ENCODE measurements at regions not wholly inside any gene's neighbourhood (a gene's known extent, or its start where the extent isn't known, plus 50 kb on each side); places are given as distances from the start of the nearest gene placed in this dataset.
A peak's percentile ranks its signal among the peaks of the same experiment; 100 is the strongest.

DNA sequence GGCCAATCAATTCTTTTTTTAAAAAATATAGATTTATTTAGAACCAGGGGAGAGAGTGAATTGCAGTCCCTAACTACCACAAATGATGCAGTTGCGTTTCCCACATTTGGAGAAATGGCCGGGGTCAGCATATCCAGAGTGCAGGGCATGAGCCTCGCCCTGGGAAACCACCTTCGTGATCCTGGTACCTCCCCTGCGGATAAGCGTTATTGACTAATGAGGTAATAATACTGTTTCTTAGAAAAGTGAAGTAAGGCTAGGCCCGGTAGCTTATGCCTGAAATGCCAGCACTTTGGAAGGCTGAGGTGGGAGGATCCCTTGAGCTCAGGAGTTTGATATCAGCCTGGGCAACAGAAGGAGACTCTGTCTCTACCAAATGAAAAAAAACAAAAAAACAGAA, 111.5 kb upstream of the SLC45A1 start:
- Mint-ChIP-seq H3K27ac (no peak overlapping the region), H3K4me1 (ENCODE audit: low read depth in 2 of 2) (peaks cover 0 to 6% of the 10 kb centered on the region in 2 donors)

DNA sequence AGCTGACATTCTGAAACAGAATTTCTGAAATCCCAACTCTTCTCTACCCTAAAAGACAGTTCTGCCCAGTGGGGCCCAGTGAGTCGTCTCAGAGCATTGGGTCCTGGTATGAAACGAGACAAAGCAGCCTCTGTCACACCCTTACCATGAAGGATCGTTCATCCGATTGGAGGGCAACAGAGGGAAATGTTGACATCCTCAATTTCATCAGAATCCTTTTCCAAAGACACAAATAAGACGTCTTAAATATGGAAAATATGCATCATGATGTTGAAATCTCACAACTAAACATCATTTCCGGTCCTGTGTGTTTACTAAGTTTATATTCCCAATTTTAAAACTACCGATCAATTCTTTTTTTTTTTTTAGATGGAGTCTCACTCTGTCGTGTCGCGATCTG, 112.1 kb upstream of the SLC45A1 start:
- peaks cover 0 to 6% of the 10 kb centered on the region in 2 donors for H3K4me1 Mint-ChIP-seq (ENCODE audit: low read depth in 2 of 2)
- peak overlapping the region in 1 of 2 donors; percentile 10 for H3K27ac Mint-ChIP-seq
- DNase-seq (no peak), ATAC-seq (replicated peaks) (no peak)
- H3K4me3 Mint-ChIP-seq: no peak overlapping the region
- H3K36me3 Mint-ChIP-seq (ENCODE audit: insufficient read depth): no peaks in the 10 kb centered on the region
- H3K27me3 Mint-ChIP-seq: peaks cover 7 to 21% of the 10 kb centered on the region in 2 donors
- no peaks in the 10 kb centered on the region for H3K9me3 Mint-ChIP-seq

More for the DNA sequence above, 111.5 kb upstream of the SLC45A1 start:
- Mint-ChIP-seq H3K36me3 (ENCODE audit: insufficient read depth) (no peaks in the 10 kb centered on the region), H3K4me3 (no peak overlapping the region), H3K27me3 (peaks cover 8 to 28% of the 10 kb centered on the region in 2 donors), H3K9me3 (no peaks in the 10 kb centered on the region)
- DNase-seq (no peak), ATAC-seq (replicated peaks) (no peak)

GRCh38 chr1:8204826-8205225, 113.1 kb upstream of the SLC45A1 start:
- H3K9me3 Mint-ChIP-seq: no peaks in the 10 kb centered on the region
- no peaks in the 10 kb centered on the region for H3K36me3 Mint-ChIP-seq (ENCODE audit: insufficient read depth)
- no peak overlapping the region for H3K4me3 Mint-ChIP-seq
- DNase-seq (no peak), ATAC-seq (replicated peaks) (no peak)
- H3K27ac Mint-ChIP-seq: no peak overlapping the region
- peaks cover 0 to 13% of the 10 kb centered on the region in 2 donors for H3K27me3 Mint-ChIP-seq
- peaks cover 0 to 6% of the 10 kb centered on the region in 2 donors for H3K4me1 Mint-ChIP-seq (ENCODE audit: low read depth in 2 of 2)

GRCh38 chr1:8203551-8203950, 114.4 kb upstream of the SLC45A1 start:
- Mint-ChIP-seq H3K27ac (no peak overlapping the region), H3K4me3 (no peak overlapping the region), H3K9me3 (no peaks in the 10 kb centered on the region), H3K27me3 (peaks cover 0 to 12% of the 10 kb centered on the region in 2 donors), H3K4me1 (ENCODE audit: low read depth in 2 of 2) (peaks cover 0 to 9% of the 10 kb centered on the region in 2 donors), H3K36me3 (ENCODE audit: insufficient read depth) (no peaks in the 10 kb centered on the region)
- no peak for DNase-seq
- ATAC-seq (replicated peaks): no peak

- ATAC-seq (replicated peaks): no peak
- peaks cover 0 to 17% of the 10 kb centered on the region in 2 donors for H3K27me3 Mint-ChIP-seq
- H3K27ac Mint-ChIP-seq: no peak overlapping the region
- peaks cover 1 to 10% of the 10 kb centered on the region in 2 donors for H3K4me1 Mint-ChIP-seq (ENCODE audit: low read depth in 2 of 2)
- no peak for DNase-seq
- H3K9me3 Mint-ChIP-seq: no peaks in the 10 kb centered on the region
- H3K4me3 Mint-ChIP-seq: no peak overlapping the region
- H3K36me3 Mint-ChIP-seq (ENCODE audit: insufficient read depth): no peaks in the 10 kb centered on the region
Observed at GRCh38 chr1:8203056-8203455, 114.9 kb upstream of the SLC45A1 start.

DNA sequence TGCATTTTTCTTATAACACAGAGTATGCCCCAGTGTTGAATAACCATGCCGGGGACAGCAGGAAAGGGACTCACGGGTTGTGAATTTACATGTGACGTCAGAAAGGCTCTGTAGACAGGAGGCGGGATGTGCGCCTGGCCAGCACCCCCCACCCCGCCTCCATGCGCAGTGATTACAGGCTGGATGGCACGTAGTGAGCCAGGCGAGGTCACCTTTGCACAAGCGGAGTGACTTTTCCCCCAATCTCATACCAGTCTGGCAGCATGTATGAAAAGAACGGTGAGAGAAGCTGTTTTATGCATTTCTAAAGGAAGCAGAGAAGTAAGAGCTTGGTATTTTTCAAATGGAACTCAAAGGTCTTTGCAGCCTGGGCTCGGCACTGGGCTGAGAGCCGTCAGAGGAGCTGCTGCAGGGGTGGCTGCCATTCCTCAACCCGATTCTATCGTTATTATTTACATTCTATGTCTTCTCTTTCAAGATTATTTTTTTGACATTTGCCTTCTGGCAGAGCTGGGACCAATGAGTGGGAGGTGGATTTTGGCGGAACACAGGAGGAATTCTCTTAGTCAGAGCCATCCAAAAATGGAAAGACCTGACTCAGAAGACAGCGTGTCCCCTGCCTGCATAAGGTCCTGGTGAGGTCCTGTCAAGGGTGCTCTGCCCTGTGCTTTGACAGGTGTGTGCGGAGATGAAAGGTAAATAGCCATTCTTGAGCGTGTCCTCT, 115.6 kb upstream of the SLC45A1 start:
- Mint-ChIP-seq H3K4me1 (ENCODE audit: low read depth in 2 of 2) (peaks cover 6 to 15% of the 10 kb centered on the region in 2 donors), H3K27me3 (peaks cover 0 to 22% of the 10 kb centered on the region in 2 donors), H3K27ac (peak overlapping the region in 1 of 2 donors; percentile 29), H3K36me3 (ENCODE audit: insufficient read depth) (no peaks in the 10 kb centered on the region), H3K9me3 (no peaks in the 10 kb centered on the region), H3K4me3 (no peak overlapping the region)
- DNase-seq: no peak
- ATAC-seq (replicated peaks): no peak

GRCh38 chr1:8201331-8201861, 116.5 kb upstream of the SLC45A1 start:
- Mint-ChIP-seq H3K27ac (no peak overlapping the region), H3K36me3 (ENCODE audit: insufficient read depth) (no peaks in the 10 kb centered on the region), H3K4me1 (ENCODE audit: low read depth in 2 of 2) (peaks cover 6 to 15% of the 10 kb centered on the region in 2 donors), H3K9me3 (no peaks in the 10 kb centered on the region), H3K27me3 (peaks cover 0 to 22% of the 10 kb centered on the region in 2 donors), H3K4me3 (no peak overlapping the region)
- DNase-seq (no peak), ATAC-seq (replicated peaks) (no peak)

DNA sequence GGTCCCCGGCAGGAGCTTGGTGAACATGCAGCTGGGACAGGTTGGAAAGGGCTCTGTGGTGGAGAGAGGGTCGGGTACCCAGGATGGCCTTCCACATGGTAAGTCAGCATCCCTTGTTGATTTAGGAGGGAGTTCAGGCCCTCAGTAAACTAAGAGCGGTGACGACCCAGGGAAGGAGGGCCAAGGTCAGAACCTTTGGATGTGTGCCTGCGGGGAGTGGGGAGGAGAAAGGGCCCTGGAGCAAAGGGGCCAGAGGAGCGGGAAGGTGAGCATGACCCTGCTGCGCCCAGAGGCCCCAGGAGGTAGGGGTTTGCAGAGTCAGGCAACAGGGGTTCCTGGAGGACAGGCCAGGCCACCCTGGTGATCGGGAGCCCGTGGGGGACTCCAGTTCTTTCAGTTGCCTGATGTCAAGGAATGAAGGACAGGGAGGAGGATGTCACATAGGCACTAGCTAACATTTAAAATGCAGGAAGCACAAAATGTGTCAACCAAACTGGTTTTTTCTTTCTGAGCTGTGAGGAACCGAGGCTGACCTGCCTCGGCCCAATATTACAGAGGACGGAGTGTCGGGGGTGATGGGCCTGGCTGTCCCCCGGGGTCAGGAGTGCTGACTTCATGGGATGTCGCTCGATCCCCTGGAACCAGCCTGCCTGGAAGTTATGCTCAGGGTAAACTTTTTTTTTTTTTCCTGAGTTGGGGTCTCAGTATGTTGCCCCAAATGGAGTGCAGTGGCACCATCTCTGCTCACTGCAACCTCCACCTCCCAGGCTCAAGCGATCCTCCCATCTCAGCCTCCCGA, 117.4 kb upstream of the SLC45A1 start:
- no peaks in the 10 kb centered on the region for H3K36me3 Mint-ChIP-seq (ENCODE audit: insufficient read depth)
- peaks cover 0 to 22% of the 10 kb centered on the region in 2 donors for H3K27me3 Mint-ChIP-seq
- peaks cover 6 to 15% of the 10 kb centered on the region in 2 donors for H3K4me1 Mint-ChIP-seq (ENCODE audit: low read depth in 2 of 2)
- no peak overlapping the region for H3K27ac Mint-ChIP-seq
- H3K4me3 Mint-ChIP-seq: no peak overlapping the region
- no peak for ATAC-seq (replicated peaks)
- DNase-seq: no peak
- H3K9me3 Mint-ChIP-seq: no peaks in the 10 kb centered on the region

DNA sequence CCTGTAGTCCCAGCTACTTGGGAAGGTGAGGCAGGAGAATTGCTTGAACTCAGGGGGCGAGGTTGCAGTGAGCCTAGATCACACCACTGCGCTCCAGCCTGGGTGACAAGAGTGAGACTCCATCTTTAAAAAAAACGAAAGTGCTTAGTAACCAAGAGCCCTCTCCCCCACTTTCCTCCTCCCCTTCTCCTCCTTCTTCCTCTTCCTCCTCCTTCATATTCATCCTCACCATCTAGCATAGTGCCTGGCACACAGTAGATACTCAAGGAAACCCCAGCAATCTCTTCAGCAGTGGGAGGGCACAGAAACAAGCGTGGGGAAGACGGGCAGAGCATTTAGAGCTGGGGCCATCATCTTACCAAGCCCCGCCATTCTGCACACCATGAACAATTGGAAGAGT, 119.4 kb upstream of the SLC45A1 start:
- H3K27me3 Mint-ChIP-seq: peaks cover 0 to 31% of the 10 kb centered on the region in 2 donors
- H3K27ac Mint-ChIP-seq: no peak overlapping the region
- no peaks in the 10 kb centered on the region for H3K9me3 Mint-ChIP-seq
- H3K4me3 Mint-ChIP-seq: no peak overlapping the region
- H3K36me3 Mint-ChIP-seq (ENCODE audit: insufficient read depth): no peaks in the 10 kb centered on the region
- DNase-seq: no peak
- no peak for ATAC-seq (replicated peaks)
- peaks cover 6 to 25% of the 10 kb centered on the region in 2 donors for H3K4me1 Mint-ChIP-seq (ENCODE audit: low read depth in 2 of 2)

DNA sequence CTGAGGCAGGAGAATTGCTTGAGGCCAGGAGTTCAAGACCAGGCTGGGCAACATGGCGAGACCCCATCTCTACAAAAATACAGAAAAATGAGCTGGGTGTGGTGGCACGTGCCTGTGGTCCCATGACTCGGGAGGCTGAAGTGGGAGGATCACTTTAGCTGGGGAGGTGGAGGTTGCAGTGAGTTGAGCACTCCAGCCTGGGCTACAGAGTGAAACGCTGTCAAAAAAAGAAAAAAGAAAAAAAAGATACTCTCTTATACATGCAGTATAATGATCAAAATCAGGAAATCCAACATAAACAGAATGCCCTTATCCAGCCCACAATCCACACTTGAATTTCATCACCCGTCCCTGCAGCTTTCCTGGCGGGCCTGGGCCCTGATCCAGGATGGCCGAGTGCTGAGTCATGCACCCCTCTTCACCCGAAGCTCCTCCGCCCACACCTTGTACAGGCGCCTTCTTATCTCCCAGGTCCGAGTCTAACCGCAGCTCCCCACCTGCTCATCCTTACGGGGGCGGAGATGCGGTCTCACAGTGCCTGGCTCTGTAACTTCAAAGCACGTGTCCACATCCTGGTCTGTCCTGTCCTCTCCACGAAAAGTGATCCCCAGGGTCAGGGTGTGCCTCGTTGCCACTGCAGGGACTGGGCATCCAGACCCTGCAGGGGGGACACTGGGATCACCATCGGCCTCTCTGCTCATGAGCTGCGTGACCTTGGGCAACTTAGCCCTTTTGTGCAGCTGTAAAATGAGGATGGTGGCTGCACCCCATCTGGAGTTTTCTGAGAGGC, 120.2 kb upstream of the SLC45A1 start:
- Mint-ChIP-seq H3K4me1 (ENCODE audit: low read depth in 2 of 2) (peaks cover 6 to 25% of the 10 kb centered on the region in 2 donors), H3K27me3 (peaks cover 0 to 31% of the 10 kb centered on the region in 2 donors), H3K27ac (no peak overlapping the region), H3K4me3 (no peak overlapping the region), H3K9me3 (no peaks in the 10 kb centered on the region), H3K36me3 (ENCODE audit: insufficient read depth) (no peaks in the 10 kb centered on the region)
- DNase-seq: no peak
- ATAC-seq (replicated peaks): no peak

- no peak for DNase-seq
- Mint-ChIP-seq H3K27ac (no peak overlapping the region), H3K4me3 (no peak overlapping the region), H3K27me3 (peaks cover 0 to 25% of the 10 kb centered on the region in 2 donors), H3K4me1 (ENCODE audit: low read depth in 2 of 2) (peaks cover 6 to 18% of the 10 kb centered on the region in 2 donors), H3K36me3 (ENCODE audit: insufficient read depth) (peaks cover 3% of the 10 kb centered on the region), H3K9me3 (no peaks in the 10 kb centered on the region)
- ATAC-seq (replicated peaks): no peak
Observed at GRCh38 chr1:8194481-8195227, 123.3 kb upstream of the SLC45A1 start.

DNA sequence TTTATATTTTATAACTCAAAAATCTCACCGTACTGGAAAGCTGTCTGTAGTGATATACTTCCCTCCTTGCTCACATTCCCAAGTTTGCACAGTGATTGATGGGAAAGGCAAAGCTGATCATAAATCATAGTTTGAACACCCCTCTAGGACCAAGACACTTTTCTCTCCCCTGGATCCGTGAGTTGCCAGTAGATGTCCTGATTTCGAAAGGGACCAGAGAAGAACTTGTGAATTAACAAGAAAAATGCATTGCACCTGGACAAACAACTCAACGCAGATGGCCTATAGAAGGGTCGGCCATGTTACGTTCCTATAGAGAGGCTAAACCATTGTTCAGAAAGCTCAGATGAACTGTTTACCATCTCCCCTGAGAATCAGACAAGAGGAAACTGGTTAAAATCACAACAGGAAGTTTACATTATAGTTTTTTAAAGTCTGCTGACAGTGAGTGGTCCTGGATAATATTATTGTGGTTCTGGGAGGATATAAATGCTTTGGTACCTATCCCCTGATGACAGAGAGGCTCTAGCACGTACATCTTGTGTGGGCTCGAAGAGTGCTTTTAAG, 124.0 kb upstream of the SLC45A1 start:
- Mint-ChIP-seq H3K27me3 (peaks cover 0 to 23% of the 10 kb centered on the region in 2 donors), H3K36me3 (ENCODE audit: insufficient read depth) (peaks cover 3% of the 10 kb centered on the region), H3K4me3 (no peak overlapping the region), H3K9me3 (no peaks in the 10 kb centered on the region), H3K4me1 (ENCODE audit: low read depth in 2 of 2) (peaks cover 6 to 18% of the 10 kb centered on the region in 2 donors), H3K27ac (no peak overlapping the region)
- no peak for DNase-seq
- ATAC-seq (replicated peaks): no peak

Data from effector memory CD8-positive, alpha-beta T cell (primary cell).